ELF-1 (cell line): ENCODE measurements at regions not wholly inside any gene's neighbourhood (a gene's known extent, or its start where the extent isn't known, plus 50 kb on each side); places are given as distances from the start of the nearest gene placed in this dataset.

Source experiments
- DNase-seq: peaks from one replicate; pipeline ENCODE4 v3.0.0-alpha.2; 2016; ENCODE audit warnings: low read depth, low spot score

- no peak for DNase-seq
Observed at GRCh38 chr7:52897288-52897687, 138.1 kb upstream of the POM121L12 start.

- DNase-seq: no peak
Observed at GRCh38 chr7:52877240-52877639, 158.2 kb upstream of the POM121L12 start.

GRCh38 chr7:52876402-52876801 is 159.0 kb upstream of the POM121L12 start:
- DNase-seq: no peak

GRCh38 chr7:52863652-52864051 is 171.8 kb upstream of the POM121L12 start:
- DNase-seq: no peak

DNA sequence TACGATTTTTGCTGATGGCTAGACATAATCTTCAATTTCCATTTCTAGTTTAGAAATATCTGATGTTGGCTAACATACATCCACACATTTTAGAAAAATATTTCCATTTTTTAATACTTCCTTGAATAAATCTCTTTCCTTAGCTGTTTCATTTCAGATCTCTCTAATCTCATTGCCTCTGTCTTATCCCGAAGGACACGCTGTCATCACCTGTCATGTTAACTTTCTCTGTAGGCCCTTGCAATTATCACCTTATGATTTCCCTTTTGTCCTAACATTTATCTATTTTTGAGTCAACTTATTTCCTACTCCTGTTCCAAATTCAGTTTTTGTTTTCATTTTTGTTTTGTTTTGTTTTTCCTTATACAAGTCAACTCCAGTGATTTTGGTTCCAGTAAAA is 173.1 kb upstream of the POM121L12 start:
- DNase-seq: no peak

DNA sequence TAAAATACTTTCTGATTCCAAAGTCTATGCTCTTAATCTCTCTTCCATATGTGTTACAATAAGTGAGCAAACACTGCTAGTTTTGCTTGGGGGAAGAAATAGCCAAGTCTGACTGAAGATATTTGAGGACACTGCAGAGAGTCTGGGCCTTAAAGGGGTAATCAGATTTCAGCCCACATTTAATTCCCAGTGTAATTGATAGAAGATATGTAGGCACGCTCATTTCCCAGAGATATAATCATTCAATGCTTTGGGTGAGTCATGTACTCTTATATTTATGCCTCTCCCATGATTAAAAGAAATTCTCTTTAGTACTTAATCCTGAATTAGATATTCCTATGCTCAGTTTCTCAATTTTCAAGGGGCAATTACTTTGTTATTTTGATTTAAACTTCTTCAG is 178.1 kb upstream of the POM121L12 start:
- DNase-seq: no peak

GRCh38 chr7:52854681-52855080 is 180.8 kb upstream of the POM121L12 start:
- no peak for DNase-seq

DNA sequence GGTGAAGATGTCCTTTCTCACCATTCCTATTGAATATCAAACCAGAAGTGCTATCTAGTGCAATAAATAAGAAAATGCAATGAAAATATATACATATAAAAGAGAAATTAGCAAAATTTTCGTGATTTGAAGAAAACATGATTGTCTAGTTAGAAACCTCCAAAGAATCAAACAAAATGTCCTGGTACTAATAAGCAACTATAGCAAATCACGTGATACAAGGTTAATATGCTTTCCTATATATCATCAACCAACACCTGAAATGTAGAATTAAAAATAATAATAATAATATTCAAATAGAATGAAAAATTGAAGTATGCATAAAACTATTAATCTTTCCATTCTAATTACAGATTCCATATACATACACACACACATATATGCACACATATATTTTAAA is 183.9 kb upstream of the POM121L12 start:
- DNase-seq: no peak

DNA sequence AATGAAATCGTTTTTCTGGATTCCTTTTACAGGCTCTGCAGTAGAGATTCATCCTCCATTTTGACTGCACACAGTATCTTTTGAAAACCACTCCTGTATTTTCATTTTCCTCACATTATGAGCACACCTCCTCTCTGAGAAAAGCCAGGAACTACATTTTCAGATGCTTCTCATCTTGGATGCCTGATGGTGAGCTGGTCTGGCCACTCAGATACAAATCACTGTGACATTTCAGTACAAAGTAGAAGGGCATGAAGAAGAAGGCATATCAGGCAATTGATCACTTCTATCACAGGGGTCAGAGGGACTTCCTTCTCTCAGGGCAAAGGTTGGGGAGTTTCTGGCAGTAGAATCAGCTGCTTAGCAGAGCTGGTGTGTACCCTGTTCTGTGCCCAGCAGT is 192.0 kb upstream of the POM121L12 start:
- DNase-seq: no peak

GRCh38 chr7:52842202-52842900 is 193.1 kb upstream of the POM121L12 start:
- DNase-seq: no peak

DNA sequence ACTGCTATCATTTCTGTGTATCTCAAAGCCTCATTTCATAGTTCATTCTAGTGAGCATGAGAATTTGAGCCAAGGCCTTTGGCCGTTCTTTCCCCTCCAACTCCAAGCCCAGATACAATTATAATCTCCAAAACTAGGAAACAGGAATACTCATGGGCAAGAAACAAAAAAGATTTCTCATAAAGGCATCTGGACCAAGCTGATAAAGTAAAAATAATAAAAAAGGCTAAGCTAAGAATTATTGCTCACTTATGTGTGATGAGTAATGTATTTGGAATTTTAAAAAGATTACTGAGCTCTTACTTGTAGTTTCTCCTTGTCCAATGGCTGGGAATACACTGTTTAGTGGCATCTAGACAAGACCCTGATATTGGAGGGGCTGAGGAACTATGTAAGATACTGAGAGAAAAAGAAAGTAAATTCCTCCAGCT is 196.4 kb upstream of the POM121L12 start:
- no peak for DNase-seq

- no peak for DNase-seq
Observed at GRCh38 chr7:52831321-52831720, 204.1 kb upstream of the POM121L12 start.

DNA sequence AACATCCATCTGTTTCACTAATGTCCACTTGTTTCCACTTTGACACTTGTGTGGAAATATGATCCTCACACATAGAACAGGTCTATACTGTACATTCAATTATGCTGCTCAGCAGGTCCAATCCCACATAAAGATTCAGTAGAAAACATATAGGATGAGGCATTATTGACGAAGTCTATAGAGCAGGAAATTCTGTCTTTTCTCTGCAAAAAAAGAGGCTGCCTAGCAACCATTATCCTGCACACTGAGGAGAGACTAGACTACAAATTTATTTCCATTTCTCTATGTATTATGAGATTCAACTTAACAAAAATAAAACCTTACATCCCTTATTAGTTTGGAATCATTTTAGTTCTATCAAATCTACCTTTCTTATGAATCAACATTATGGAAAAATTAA is 204.6 kb upstream of the POM121L12 start:
- DNase-seq: no peak

DNA sequence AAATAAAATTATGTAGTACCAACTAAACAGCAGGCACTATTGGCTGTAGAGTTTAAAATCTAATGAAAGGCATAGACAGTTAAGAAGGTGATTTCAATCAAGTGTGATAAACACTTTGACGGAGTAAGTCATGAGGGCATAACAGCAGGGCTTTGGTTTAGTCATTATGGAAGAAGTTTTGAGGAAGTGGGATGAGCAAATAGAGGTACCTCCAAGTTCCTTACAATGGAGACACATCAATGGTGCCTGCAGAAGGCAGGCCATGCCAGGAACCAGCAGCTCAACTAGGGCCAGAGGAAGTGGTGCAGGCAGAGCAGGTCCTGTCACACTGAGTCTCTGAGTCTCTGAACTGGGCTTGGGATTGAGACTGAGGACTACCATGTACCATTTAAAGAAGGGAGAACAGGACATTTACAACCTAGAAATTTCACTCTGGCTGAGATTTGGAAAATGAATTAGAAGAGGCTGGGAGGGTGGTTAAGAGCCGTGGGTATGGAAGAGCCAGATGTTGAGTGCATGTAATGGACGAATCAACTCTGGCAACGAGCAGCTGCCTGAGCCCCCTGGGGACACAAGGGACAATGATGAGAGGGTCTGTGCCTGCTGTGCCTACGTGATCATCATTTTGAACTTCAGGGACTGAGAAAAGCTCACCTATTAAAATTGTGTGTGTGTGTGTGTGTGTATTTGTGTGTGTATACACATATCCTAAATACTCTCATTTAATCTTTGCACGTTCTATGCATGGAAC is 208.7 kb upstream of the POM121L12 start:
- no peak for DNase-seq

DNA sequence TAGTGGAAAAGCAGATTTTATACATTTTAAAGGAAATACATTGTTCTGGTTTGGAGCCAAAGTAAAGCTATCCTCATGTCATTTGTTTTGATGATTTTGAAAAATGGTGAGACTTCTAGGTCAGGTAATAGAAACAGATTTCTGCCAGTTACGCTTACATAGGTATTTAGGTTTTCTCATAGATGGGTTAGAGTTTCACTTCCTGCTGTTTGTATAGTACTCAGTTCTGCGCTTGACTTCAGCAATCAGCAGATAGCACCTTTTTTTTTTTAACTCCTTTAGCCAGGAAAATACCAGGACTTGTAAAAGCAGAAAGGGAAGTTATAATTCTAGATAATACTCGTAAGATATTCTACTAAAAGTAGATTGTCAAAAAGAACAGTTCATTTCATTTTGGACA is 209.8 kb upstream of the POM121L12 start:
- no peak for DNase-seq

DNA sequence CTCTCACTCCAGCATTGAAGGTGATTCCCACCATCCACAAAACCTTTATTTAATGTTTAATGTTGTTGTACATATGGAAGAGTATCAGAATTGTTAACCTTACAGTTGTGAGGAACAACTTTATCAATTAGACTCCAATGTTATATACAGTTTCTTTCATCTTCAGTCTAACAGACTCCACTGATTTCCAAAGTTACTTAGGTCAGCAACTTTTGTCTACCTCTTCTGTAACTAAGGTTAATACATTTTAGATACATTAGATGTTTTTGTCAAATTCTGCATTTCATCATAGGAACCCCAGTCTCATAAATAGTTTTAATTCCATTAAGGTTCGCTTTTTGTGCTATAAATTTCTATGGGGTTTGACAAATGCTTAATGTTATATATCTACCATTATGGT is 223.9 kb upstream of the POM121L12 start:
- no peak for DNase-seq

DNA sequence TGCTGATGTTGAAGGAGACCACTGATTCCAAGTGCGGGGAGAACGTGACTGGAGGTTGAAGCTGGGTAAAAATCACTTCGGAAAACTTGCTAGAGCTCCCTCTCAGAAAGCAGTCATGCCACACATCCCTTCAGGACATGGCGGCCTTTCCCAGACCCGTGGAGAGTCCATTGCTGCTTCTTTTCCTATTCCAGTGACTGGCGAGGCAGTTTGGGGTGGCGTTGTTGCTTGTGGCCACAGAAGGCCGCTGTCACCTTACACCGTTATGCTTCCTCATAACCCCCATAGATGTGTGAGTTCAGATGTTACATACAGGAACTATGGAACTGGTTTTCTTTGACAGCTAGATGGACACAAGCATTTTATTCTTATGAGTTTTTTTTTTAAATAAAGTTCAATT is 235.6 kb upstream of the POM121L12 start:
- DNase-seq: no peak

GRCh38 chr7:52797801-52798200 is 237.6 kb upstream of the POM121L12 start:
- no peak for DNase-seq

DNA sequence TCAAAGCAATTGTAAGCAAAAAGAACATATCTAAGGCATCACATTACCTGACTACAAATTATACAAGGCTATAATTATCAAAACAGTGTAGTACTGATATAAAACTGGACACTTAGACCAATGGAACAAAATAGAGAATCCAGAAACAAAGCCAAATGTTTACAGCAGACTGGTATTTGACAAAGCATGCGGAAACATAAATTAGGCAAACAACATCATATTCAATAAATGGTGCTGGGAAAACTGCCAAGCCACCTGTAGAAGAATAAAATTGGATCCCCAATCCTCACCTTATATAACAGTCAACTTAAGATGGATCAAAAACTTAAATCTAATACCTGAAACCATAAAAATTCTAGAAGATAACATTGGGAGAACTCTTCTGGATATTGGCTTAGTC is 240.8 kb upstream of the POM121L12 start:
- no peak for DNase-seq

- no peak for DNase-seq
Observed at GRCh38 chr7:52791176-52791700, 244.2 kb upstream of the POM121L12 start.

DNA sequence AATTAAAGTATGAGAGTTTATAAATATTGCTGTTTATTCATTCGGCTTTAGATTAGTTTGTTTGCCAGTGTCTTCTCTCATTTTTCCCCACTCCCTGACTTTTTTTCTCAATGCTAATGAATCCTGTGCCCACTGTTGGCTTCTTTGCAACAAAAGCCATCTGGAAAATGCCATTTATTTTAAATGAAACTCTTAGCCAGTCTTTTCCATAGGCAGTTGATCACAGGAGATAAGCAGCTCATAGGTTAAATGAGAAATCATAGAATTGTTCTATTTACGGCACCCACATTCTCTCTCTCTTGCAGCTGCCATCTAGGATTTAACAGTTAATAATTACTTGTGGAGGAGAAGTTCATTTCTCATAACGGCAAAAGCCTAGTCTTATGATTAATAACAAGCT is 249.3 kb upstream of the POM121L12 start:
- DNase-seq: no peak

DNA sequence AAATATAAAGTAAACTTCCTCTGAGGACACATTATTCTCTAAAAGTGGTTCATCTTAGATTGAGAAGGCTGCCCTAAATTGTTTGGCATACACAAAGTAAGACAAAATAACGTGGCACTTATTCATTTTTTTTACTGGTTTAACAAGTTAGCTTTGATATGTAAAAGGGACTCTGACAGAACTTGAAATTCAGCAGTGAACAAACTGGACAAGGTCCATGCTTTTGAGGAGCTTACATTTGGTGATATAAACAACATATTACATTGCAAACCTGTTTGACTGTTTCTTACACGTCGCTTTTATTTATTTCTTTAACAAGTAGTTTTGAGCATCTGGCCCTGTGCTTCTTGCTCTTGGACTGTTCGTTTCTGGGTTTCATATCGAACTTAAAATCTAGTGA is 253.1 kb upstream of the POM121L12 start:
- DNase-seq: no peak

DNA sequence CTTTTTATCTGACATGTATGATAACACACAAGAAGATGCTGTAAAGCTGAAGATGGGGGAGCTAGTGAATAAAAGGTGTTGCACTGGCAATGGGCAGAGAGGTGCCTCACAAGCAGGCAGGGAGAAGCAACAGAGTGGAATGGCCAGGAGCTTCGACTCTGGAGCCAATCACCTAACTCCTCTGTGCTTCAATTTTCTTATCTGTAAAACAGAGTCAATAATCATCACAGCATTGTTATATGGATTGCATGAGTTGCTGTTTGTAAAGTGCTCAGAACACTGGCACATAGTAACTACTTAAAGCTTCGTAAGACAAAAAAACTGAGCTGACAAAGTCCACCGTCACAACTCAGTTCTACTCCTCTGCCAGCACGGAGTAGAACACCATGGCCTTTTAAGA is 254.2 kb upstream of the POM121L12 start:
- DNase-seq: no peak
